Ovary (tissue), 3 donors: ENCODE measurements at regions not wholly inside any gene's neighbourhood (a gene's known extent, or its start where the extent isn't known, plus 50 kb on each side); places are given as distances from the start of the nearest gene placed in this dataset.

Experiments used
- POLR2A ChIP-seq: fragments of 450-650 bp; IDR thresholded peaks from one replicate; pipeline ENCODE4 v1.6.1; 2017; ENCODE audit warnings: antibody characterized with exemption, mild to moderate bottlenecking, moderate library complexity
- TF ChIP-seq, protein P1 (sequence below), 3 donors: fragments of 450-650 bp in 2 of 3; fragments of 200-600 bp in 1 of 3; IDR thresholded peaks; one replicate each; pipeline versions ENCODE4 v1.5.1 to v1.8.0; 2016 to 2022; ENCODE audit warnings: antibody characterized with exemption in 3 of 3, mild to moderate bottlenecking in 1 of 3
- donor health status: DM: no; HTN: no; CAD: no.

- TF ChIP-seq, protein P1, sequence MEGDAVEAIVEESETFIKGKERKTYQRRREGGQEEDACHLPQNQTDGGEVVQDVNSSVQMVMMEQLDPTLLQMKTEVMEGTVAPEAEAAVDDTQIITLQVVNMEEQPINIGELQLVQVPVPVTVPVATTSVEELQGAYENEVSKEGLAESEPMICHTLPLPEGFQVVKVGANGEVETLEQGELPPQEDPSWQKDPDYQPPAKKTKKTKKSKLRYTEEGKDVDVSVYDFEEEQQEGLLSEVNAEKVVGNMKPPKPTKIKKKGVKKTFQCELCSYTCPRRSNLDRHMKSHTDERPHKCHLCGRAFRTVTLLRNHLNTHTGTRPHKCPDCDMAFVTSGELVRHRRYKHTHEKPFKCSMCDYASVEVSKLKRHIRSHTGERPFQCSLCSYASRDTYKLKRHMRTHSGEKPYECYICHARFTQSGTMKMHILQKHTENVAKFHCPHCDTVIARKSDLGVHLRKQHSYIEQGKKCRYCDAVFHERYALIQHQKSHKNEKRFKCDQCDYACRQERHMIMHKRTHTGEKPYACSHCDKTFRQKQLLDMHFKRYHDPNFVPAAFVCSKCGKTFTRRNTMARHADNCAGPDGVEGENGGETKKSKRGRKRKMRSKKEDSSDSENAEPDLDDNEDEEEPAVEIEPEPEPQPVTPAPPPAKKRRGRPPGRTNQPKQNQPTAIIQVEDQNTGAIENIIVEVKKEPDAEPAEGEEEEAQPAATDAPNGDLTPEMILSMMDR (IDR thresholded peaks at IDR 0.05) = no peak
- no peak for TF ChIP-seq POLR2A
Observed at GRCh38 chr17:6241381-6241780, 171.2 kb downstream of the WSCD1 start.
